Prostate gland (tissue), 2 donors: ENCODE measurements at regions not wholly inside any gene's neighbourhood (a gene's known extent, or its start where the extent isn't known, plus 50 kb on each side); places are given as distances from the start of the nearest gene placed in this dataset.

Experiments used
- POLR2A ChIP-seq: fragments of 450-650 bp; IDR thresholded peaks from one replicate; pipeline ENCODE4 v1.6.1; 2016; ENCODE audit warnings: antibody characterized with exemption, mild to moderate bottlenecking
- TF ChIP-seq, protein P1 (sequence below), 4 experiments: fragments of 200-600 bp in 2 of 4; fragments of 450-650 bp in 2 of 4; sonication (generic) in 2 of 4; IDR thresholded peaks; 1 replicate in 3 of 4; 2 replicates in 1 of 4; pipeline ENCODE4 v1.5.1; 2016 to 2019; ENCODE audit warnings: antibody characterized with exemption in 4 of 4, mild to moderate bottlenecking in 2 of 4, moderate library complexity in 2 of 4

DNA sequence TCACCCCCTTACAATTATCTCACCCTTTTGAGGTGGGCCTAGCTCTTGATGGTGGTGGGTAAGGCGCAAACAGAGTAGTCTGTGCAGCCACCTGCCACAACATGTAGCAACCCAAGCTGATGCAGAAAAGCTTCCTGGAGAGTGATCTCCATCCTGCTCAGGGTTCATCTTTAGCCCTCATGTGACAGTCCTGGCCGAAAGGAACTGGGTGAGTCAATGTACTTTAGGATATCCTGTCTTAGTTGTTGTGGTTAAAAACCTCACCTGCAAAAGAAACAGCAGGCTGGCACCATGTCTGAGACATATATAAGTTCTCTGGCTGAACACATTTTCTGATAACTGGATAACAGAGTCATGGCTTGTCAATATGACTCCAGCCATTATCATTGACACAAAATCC lies 183.5 kb upstream of the CPHXL start:
- TF ChIP-seq, protein P1, sequence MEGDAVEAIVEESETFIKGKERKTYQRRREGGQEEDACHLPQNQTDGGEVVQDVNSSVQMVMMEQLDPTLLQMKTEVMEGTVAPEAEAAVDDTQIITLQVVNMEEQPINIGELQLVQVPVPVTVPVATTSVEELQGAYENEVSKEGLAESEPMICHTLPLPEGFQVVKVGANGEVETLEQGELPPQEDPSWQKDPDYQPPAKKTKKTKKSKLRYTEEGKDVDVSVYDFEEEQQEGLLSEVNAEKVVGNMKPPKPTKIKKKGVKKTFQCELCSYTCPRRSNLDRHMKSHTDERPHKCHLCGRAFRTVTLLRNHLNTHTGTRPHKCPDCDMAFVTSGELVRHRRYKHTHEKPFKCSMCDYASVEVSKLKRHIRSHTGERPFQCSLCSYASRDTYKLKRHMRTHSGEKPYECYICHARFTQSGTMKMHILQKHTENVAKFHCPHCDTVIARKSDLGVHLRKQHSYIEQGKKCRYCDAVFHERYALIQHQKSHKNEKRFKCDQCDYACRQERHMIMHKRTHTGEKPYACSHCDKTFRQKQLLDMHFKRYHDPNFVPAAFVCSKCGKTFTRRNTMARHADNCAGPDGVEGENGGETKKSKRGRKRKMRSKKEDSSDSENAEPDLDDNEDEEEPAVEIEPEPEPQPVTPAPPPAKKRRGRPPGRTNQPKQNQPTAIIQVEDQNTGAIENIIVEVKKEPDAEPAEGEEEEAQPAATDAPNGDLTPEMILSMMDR (IDR thresholded peaks at IDR 0.05), result no peak
- TF ChIP-seq POLR2A, result no peak
